Panc1 (cell line): ENCODE measurements at regions not wholly inside any gene's neighbourhood (a gene's known extent, or its start where the extent isn't known, plus 50 kb on each side); places are given as distances from the start of the nearest gene placed in this dataset.

Experiments used
- ATAC-seq: fragments of 200-7000 bp; cut with Tn5 transposase; 2 replicates; pipeline ENCODE4 v1.9.1; 2020; ENCODE audit warnings: mild to moderate bottlenecking, moderate library complexity
- BruUV-seq: library from RNA; stranded (reverse); fragments of 400-500 nt; replicated peaks from 2 replicates; lab custom pipeline; 2021; lab: Mats Ljungman, UMichigan
- CTCF ChIA-PET: fragments of 300-600 bp; sonication (Branson Sonifier 250); formaldehyde crosslinking; loops from one replicate; lab custom pipeline; 2022; ENCODE audit warnings: antibody characterized with exemption; lab: Charles Lee
- POLR2A ChIA-PET: fragments of 300-600 bp; sonication (Branson Sonifier 250); formaldehyde crosslinking; loops from one replicate; lab custom pipeline; 2022; ENCODE audit warnings: antibody characterized with exemption; lab: Charles Lee
- DNase-seq: peaks from one replicate; pipeline ENCODE4 v3.0.0-alpha.2; 2010; ENCODE audit warnings: low read depth, low spot score
- H3K27ac ChIP-seq: 2 replicates; pipeline ENCODE4 v1.5.1; 2011; ENCODE audit warnings: mild to moderate bottlenecking, low read length, inconsistent platforms
- H3K27me3 ChIP-seq: fragments of 200-500 bp; sonication (Bioruptor generic); 2 replicates; pipeline ENCODE4 v1.6.0; 2014; ENCODE audit warnings: low read length, inconsistent platforms; ENCODE audit not compliant: control insufficient read depth, insufficient read depth
- H3K36me3 ChIP-seq: fragments of 200-500 bp; sonication (Bioruptor generic); 2 replicates; pipeline ENCODE4 v1.5.1; 2014; ENCODE audit warnings: inconsistent platforms, mild to moderate bottlenecking, low read length, moderate library complexity; ENCODE audit not compliant: control insufficient read depth, insufficient read depth
- H3K4me1 ChIP-seq: 2 replicates; pipeline ENCODE4 v1.5.1; 2011; ENCODE audit warnings: inconsistent platforms, mild to moderate bottlenecking, low read length, moderate library complexity; ENCODE audit not compliant: control insufficient read depth, insufficient read depth
- H3K4me3 ChIP-seq, 2 experiments: 2 replicates each; pipeline ENCODE4 v1.5.1; 2011 to 2012; ENCODE audit warnings: low read depth in 2 of 2, low read length in 2 of 2, mild to moderate bottlenecking in 2 of 2, inconsistent platforms in 1 of 2, moderate library complexity in 1 of 2
- H3K9me3 ChIP-seq: fragments of 200-500 bp; sonication (Bioruptor generic); 2 replicates; pipeline ENCODE4 v1.5.1; 2014; ENCODE audit warnings: low read depth, mild to moderate bottlenecking, inconsistent platforms, low read length, moderate library complexity; ENCODE audit not compliant: control insufficient read depth, insufficient read depth
- CTCF ChIP-seq: fragments of 450-650 bp; IDR thresholded peaks from 2 replicates; pipeline ENCODE4 v1.5.1; 2017; ENCODE audit warnings: mild to moderate bottlenecking
- POLR2AphosphoS5 ChIP-seq: IDR thresholded peaks from 2 replicates; pipeline ENCODE4 v1.6.1; 2012; ENCODE audit warnings: mild to moderate bottlenecking, low read depth, low read length, moderate library complexity
- REST ChIP-seq, 2 experiments: IDR thresholded peaks; 2 replicates each; pipeline ENCODE4 v1.6.1; 2011 to 2012; ENCODE audit warnings: low read depth in 2 of 2, control low read depth in 1 of 2, low read length in 1 of 2, mild to moderate bottlenecking in 1 of 2, moderate library complexity in 1 of 2; ENCODE audit not compliant: insufficient read depth in 1 of 2
- SIN3A ChIP-seq: IDR thresholded peaks from 2 replicates; pipeline ENCODE4 v1.6.1; 2012; ENCODE audit warnings: low read depth, mild to moderate bottlenecking, low read length, moderate library complexity, borderline replicate concordance; ENCODE audit not compliant: insufficient read depth
- TCF7L2 ChIP-seq: IDR thresholded peaks from 2 replicates; pipeline ENCODE4 v1.6.1; 2011; ENCODE audit warnings: mild to moderate bottlenecking, low read depth, low read length, inconsistent platforms
- in situ Hi-C: cut with HindIII; loops from 2 replicates; pipeline ENCODE4 v1.10.0; 2016; ENCODE audit warnings: low sequenced_read_pairs, low pct_unique_long_range_greater_than_20kb
- intact Hi-C: fragments of 100-400 bp; cut with micrococcal nuclease; formaldehyde crosslinking; loops from one replicate; pipeline ENCODE4 v1.10.0; 2022; ENCODE audit not compliant: unreplicated experiment

GRCh38 chr6:133623621-133624020, 265.3 kb upstream of the TCF21 start:
- no peaks in the 10 kb centered on the region for H3K27me3 ChIP-seq
- no peak overlapping the region for H3K4me3 ChIP-seq
- no peaks in the 10 kb centered on the region for H3K36me3 ChIP-seq
- intact Hi-C loops = no loop called here
- in situ Hi-C loops = no loop called here
- CTCF ChIA-PET = no interaction called here
- ATAC-seq = no peak
- POLR2A ChIA-PET = no interaction called here
- TF ChIP-seq POLR2AphosphoS5 (no peak), SIN3A (no peak), TCF7L2 (no peak), REST (IDR thresholded peaks at IDR 0.05; ENCODE audit: insufficient read depth in 1 of 2, low read depth in 2 of 2, low read length in 1 of 2) (no peak), CTCF (no peak)
- no peaks in the 10 kb centered on the region for H3K4me1 ChIP-seq
- no peak for DNase-seq
- BruUV-seq = no TSS peak
- H3K27ac ChIP-seq = no peak overlapping the region
- H3K9me3 ChIP-seq = no peaks in the 10 kb centered on the region

GRCh38 chr6:133626096-133626666, 262.7 kb upstream of the TCF21 start:
- BruUV-seq = no TSS peak
- no peaks in the 10 kb centered on the region for H3K36me3 ChIP-seq
- ATAC-seq = no peak
- ChIA-PET POLR2A (no interaction called here), CTCF (no interaction called here)
- H3K4me3 ChIP-seq = no peak overlapping the region
- H3K27ac ChIP-seq = no peak overlapping the region
- no peaks in the 10 kb centered on the region for H3K27me3 ChIP-seq
- no peaks in the 10 kb centered on the region for H3K4me1 ChIP-seq
- H3K9me3 ChIP-seq = no peaks in the 10 kb centered on the region
- no peak for TF ChIP-seq CTCF
- no peak for TF ChIP-seq REST (IDR thresholded peaks at IDR 0.05; ENCODE audit: insufficient read depth in 1 of 2, low read depth in 2 of 2, low read length in 1 of 2)
- TF ChIP-seq POLR2AphosphoS5 = no peak
- no peak for TF ChIP-seq SIN3A
- TF ChIP-seq TCF7L2 = no peak
- in situ Hi-C loops = no loop called here
- no peak for DNase-seq
- intact Hi-C loops = no loop called here
